Uterus (tissue), 3 donors: ENCODE measurements at regions not wholly inside any gene's neighbourhood (a gene's known extent, or its start where the extent isn't known, plus 50 kb on each side); places are given as distances from the start of the nearest gene placed in this dataset.

Experiments used
- DNase-seq, 2 donors: peaks; one replicate each; pipeline ENCODE4 v3.0.0-alpha.2; 2019 to 2020
- H3K27ac ChIP-seq, 2 donors: fragments of 200-600 bp; sonication (generic); 1 replicate in 1 of 2; 2 replicates in 1 of 2; pipeline ENCODE4 v1.5.1; 2016 to 2018
- H3K27me3 ChIP-seq, 2 donors: fragments of 200-600 bp; sonication (generic); one replicate each; pipeline ENCODE4 v1.5.1; 2018 to 2019; ENCODE audit warnings: control low read depth in 1 of 2
- H3K36me3 ChIP-seq, 2 donors: fragments of 200-600 bp; sonication (generic); one replicate each; pipeline ENCODE4 v1.5.1; 2019; ENCODE audit warnings: control low read depth in 1 of 2
- H3K4me1 ChIP-seq, 2 donors: fragments of 200-600 bp; sonication (generic); one replicate each; pipeline ENCODE4 v1.5.1; 2018 to 2019; ENCODE audit warnings: control low read depth in 1 of 2
- H3K4me3 ChIP-seq, 2 donors: fragments of 200-600 bp; sonication (generic); 1 replicate in 1 of 2; 2 replicates in 1 of 2; pipeline ENCODE4 v1.5.1; 2018 to 2019; ENCODE audit warnings: mild to moderate bottlenecking in 1 of 2
- H3K9me3 ChIP-seq, 2 donors: fragments of 200-600 bp; sonication (generic); one replicate each; pipeline ENCODE4 v1.5.1; 2019; ENCODE audit warnings: control low read depth in 1 of 2
- CTCF ChIP-seq, 4 experiments: fragments of 200-600 bp in 2 of 4; fragments of 450-650 bp in 2 of 4; sonication (generic) in 2 of 4; IDR thresholded peaks; one replicate each; pipeline ENCODE4 v1.5.1; 2016 to 2019; ENCODE audit warnings: antibody characterized with exemption in 4 of 4, mild to moderate bottlenecking in 2 of 4, moderate library complexity in 1 of 4
- POLR2A ChIP-seq, 2 donors: fragments of 450-650 bp; IDR thresholded peaks; one replicate each; pipeline ENCODE4 v1.6.1; 2016; ENCODE audit warnings: antibody characterized with exemption in 2 of 2, mild to moderate bottlenecking in 1 of 2, moderate library complexity in 1 of 2
- intact Hi-C: fragments of 100-400 bp; cut with DNase I; formaldehyde crosslinking; loops from one replicate; pipeline ENCODE4 v1.15.1; 2023; ENCODE audit warnings: low total_unique reads
- donor health status: DM: yes; HTN: yes; CAD: no.

GRCh38 chr6:104305206-104305605 is 554.5 kb downstream of the HACE1 start:
- DNase-seq, result no peak
- H3K4me3 ChIP-seq, result no peak overlapping the region
- no peaks in the 10 kb centered on the region for H3K27me3 ChIP-seq
- intact Hi-C loops, result no loop called here
- no peaks in the 10 kb centered on the region for H3K9me3 ChIP-seq
- TF ChIP-seq CTCF (IDR thresholded peaks at IDR 0.05) (no peak), POLR2A (IDR thresholded peaks at IDR 0.05) (no peak)
- H3K4me1 ChIP-seq, result no peaks in the 10 kb centered on the region
- no peak overlapping the region for H3K27ac ChIP-seq
- H3K36me3 ChIP-seq, result no peaks in the 10 kb centered on the region

- no peak for DNase-seq
- no peaks in the 10 kb centered on the region for H3K9me3 ChIP-seq
- intact Hi-C loops, result no loop called here
- H3K27me3 ChIP-seq, result no peaks in the 10 kb centered on the region
- no peaks in the 10 kb centered on the region for H3K4me1 ChIP-seq
- no peak overlapping the region for H3K4me3 ChIP-seq
- H3K36me3 ChIP-seq, result no peaks in the 10 kb centered on the region
- H3K27ac ChIP-seq, result no peak overlapping the region
- no peak for TF ChIP-seq POLR2A (IDR thresholded peaks at IDR 0.05)
- no peak for TF ChIP-seq CTCF (IDR thresholded peaks at IDR 0.05)
These were observed 557.8 kb downstream of the HACE1 start for GRCh38 chr6:104301951-104302350.

- no peaks in the 10 kb centered on the region for H3K36me3 ChIP-seq
- TF ChIP-seq POLR2A (IDR thresholded peaks at IDR 0.05) (no peak), CTCF (IDR thresholded peaks at IDR 0.05) (no peak)
- intact Hi-C loops, result no loop called here
- H3K9me3 ChIP-seq, result no peaks in the 10 kb centered on the region
- H3K27ac ChIP-seq, result no peak overlapping the region
- no peaks in the 10 kb centered on the region for H3K27me3 ChIP-seq
- no peaks in the 10 kb centered on the region for H3K4me1 ChIP-seq
- DNase-seq, result no peak
- no peak overlapping the region for H3K4me3 ChIP-seq
These were observed 573.1 kb downstream of the HACE1 start for GRCh38 chr6:104286641-104287040.

- DNase-seq, result no peak
- H3K36me3 ChIP-seq, result no peaks in the 10 kb centered on the region
- intact Hi-C loops, result no loop called here
- no peaks in the 10 kb centered on the region for H3K27me3 ChIP-seq
- no peaks in the 10 kb centered on the region for H3K9me3 ChIP-seq
- H3K4me3 ChIP-seq, result no peak overlapping the region
- TF ChIP-seq CTCF (IDR thresholded peaks at IDR 0.05) (no peak), POLR2A (IDR thresholded peaks at IDR 0.05) (no peak)
- H3K4me1 ChIP-seq, result no peaks in the 10 kb centered on the region
- no peak overlapping the region for H3K27ac ChIP-seq
These were observed 574.8 kb downstream of the HACE1 start for GRCh38 chr6:104284872-104285271.

GRCh38 chr6:104282581-104282980 is 577.1 kb downstream of the HACE1 start:
- H3K4me1 ChIP-seq, result no peaks in the 10 kb centered on the region
- TF ChIP-seq POLR2A (IDR thresholded peaks at IDR 0.05) (no peak), CTCF (IDR thresholded peaks at IDR 0.05) (no peak)
- H3K36me3 ChIP-seq, result no peaks in the 10 kb centered on the region
- H3K9me3 ChIP-seq, result no peaks in the 10 kb centered on the region
- no peak overlapping the region for H3K27ac ChIP-seq
- no peak overlapping the region for H3K4me3 ChIP-seq
- H3K27me3 ChIP-seq, result no peaks in the 10 kb centered on the region
- DNase-seq, result no peak
- intact Hi-C loops, result no loop called here
